ENCODE measurements at regions not wholly inside any gene's neighbourhood (a gene's known extent, or its start where the extent isn't known, plus 50 kb on each side); places are given as distances from the start of the nearest gene placed in this dataset.

DNA sequence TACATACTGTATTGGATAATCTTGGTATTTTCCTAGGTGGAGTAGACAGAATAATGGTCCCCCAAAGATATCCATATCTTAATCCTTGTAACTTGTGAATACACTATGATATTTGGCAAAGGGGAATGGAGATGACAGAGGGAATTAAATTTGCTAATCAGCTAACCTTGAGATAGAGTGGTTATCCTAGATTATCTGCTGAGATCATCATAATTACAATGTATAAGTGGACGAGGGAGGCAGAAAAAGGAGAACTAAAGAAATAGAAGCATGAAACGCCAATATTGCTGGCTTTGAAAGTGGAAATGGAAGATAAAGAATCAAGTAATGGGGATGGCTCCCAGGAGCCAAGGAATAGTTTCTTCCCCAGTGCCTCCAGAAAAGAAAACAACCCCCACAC lies 398.7 kb downstream of the NOVA1 start:
- no peak for TF ChIP-seq BHLHE40 (IDR thresholded peaks at IDR 0.05; ENCODE audit: borderline replicate concordance)
- TF ChIP-seq FOXA1 (IDR thresholded peaks at IDR 0.05), result no peak
- TF ChIP-seq, protein P1, sequence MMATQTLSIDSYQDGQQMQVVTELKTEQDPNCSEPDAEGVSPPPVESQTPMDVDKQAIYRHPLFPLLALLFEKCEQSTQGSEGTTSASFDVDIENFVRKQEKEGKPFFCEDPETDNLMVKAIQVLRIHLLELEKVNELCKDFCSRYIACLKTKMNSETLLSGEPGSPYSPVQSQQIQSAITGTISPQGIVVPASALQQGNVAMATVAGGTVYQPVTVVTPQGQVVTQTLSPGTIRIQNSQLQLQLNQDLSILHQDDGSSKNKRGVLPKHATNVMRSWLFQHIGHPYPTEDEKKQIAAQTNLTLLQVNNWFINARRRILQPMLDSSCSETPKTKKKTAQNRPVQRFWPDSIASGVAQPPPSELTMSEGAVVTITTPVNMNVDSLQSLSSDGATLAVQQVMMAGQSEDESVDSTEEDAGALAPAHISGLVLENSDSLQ (IDR thresholded peaks at IDR 0.05), result no peak

All from HEK293T (cell line).